ENCODE measurements at regions not wholly inside any gene's neighbourhood (a gene's known extent, or its start where the extent isn't known, plus 50 kb on each side); places are given as distances from the start of the nearest gene placed in this dataset.

GRCh38 chr6:169161572-169162167 lies 92.0 kb downstream of the THBS2 start:
- H3K4me3 Mint-ChIP-seq = no peak overlapping the region
- no peaks in the 10 kb centered on the region for H3K4me1 Mint-ChIP-seq (ENCODE audit: low read depth)
- no peak for TF ChIP-seq CTCF (IDR thresholded peaks at IDR 0.05)
- ChIA-PET CTCF (no interaction called here), POLR2A (no interaction called here)
- DNase-seq (no peak), ATAC-seq (ENCODE audit: poor library complexity) (no peak)
- H3K9me3 Mint-ChIP-seq = no peaks in the 10 kb centered on the region
- peaks cover 5% of the 10 kb centered on the region for H3K27me3 Mint-ChIP-seq
- no peak overlapping the region for H3K27ac Mint-ChIP-seq
- H3K9me3 ChIP-seq (ENCODE audit: control insufficient read depth in 1 of 2, insufficient read depth in 1 of 2, low read length in 2 of 2) = no peaks in the 10 kb centered on the region
- H3K27me3 ChIP-seq (ENCODE audit: control insufficient read depth in 1 of 2, insufficient read depth in 2 of 2, low read length in 2 of 2) = no peaks in the 10 kb centered on the region
- no peak overlapping the region for H3K27ac ChIP-seq (ENCODE audit: low read depth in 1 of 2, low read length in 2 of 2)
- no peaks in the 10 kb centered on the region for H3K36me3 ChIP-seq (ENCODE audit: insufficient read depth, low read length)
- H3K36me3 Mint-ChIP-seq (ENCODE audit: low read depth) = no peaks in the 10 kb centered on the region
- H3K4me1 ChIP-seq (ENCODE audit: insufficient read depth, low read length) = no peaks in the 10 kb centered on the region
- intact Hi-C loops (cut with DNase I, micrococcal nuclease) = no loop called here
- no peak overlapping the region for H3K4me3 ChIP-seq (ENCODE audit: low read length)

- no peak overlapping the region for H3K4me3 ChIP-seq (ENCODE audit: low read length)
- no peak for TF ChIP-seq CTCF (IDR thresholded peaks at IDR 0.05)
- no peaks in the 10 kb centered on the region for H3K4me1 ChIP-seq (ENCODE audit: insufficient read depth, low read length)
- no peak overlapping the region for H3K27ac Mint-ChIP-seq
- no peaks in the 10 kb centered on the region for H3K27me3 ChIP-seq (ENCODE audit: control insufficient read depth in 1 of 2, insufficient read depth in 2 of 2, low read length in 2 of 2)
- ATAC-seq (ENCODE audit: poor library complexity) = no peak
- DNase-seq = no peak
- CTCF ChIA-PET = no interaction called here
- POLR2A ChIA-PET = no interaction called here
- H3K4me3 Mint-ChIP-seq = no peak overlapping the region
- peaks cover 6% of the 10 kb centered on the region for H3K27me3 Mint-ChIP-seq
- H3K36me3 ChIP-seq (ENCODE audit: insufficient read depth, low read length) = no peaks in the 10 kb centered on the region
- no peak overlapping the region for H3K27ac ChIP-seq (ENCODE audit: low read depth in 1 of 2, low read length in 2 of 2)
- intact Hi-C loops (cut with DNase I, micrococcal nuclease) = no loop called here
- H3K36me3 Mint-ChIP-seq (ENCODE audit: low read depth) = no peaks in the 10 kb centered on the region
- H3K9me3 Mint-ChIP-seq = no peaks in the 10 kb centered on the region
- no peaks in the 10 kb centered on the region for H3K4me1 Mint-ChIP-seq (ENCODE audit: low read depth)
- no peaks in the 10 kb centered on the region for H3K9me3 ChIP-seq (ENCODE audit: control insufficient read depth in 1 of 2, insufficient read depth in 1 of 2, low read length in 2 of 2)
Measured at GRCh38 chr6:169160855-169161560, 92.6 kb downstream of the THBS2 start.

- no peak overlapping the region for H3K27ac ChIP-seq (ENCODE audit: low read depth in 1 of 2, low read length in 2 of 2)
- POLR2A ChIA-PET = no interaction called here
- no peaks in the 10 kb centered on the region for H3K4me1 ChIP-seq (ENCODE audit: insufficient read depth, low read length)
- Mint-ChIP-seq H3K36me3 (ENCODE audit: low read depth) (no peaks in the 10 kb centered on the region), H3K9me3 (no peaks in the 10 kb centered on the region), H3K27me3 (peaks cover 13% of the 10 kb centered on the region), H3K4me3 (no peak overlapping the region), H3K4me1 (ENCODE audit: low read depth) (no peaks in the 10 kb centered on the region), H3K27ac (no peak overlapping the region)
- H3K4me3 ChIP-seq (ENCODE audit: low read length) = no peak overlapping the region
- no peaks in the 10 kb centered on the region for H3K27me3 ChIP-seq (ENCODE audit: control insufficient read depth in 1 of 2, insufficient read depth in 2 of 2, low read length in 2 of 2)
- CTCF ChIA-PET = no interaction called here
- TF ChIP-seq CTCF (IDR thresholded peaks at IDR 0.05) = no peak
- no peak for DNase-seq
- no peaks in the 10 kb centered on the region for H3K9me3 ChIP-seq (ENCODE audit: control insufficient read depth in 1 of 2, insufficient read depth in 1 of 2, low read length in 2 of 2)
- H3K36me3 ChIP-seq (ENCODE audit: insufficient read depth, low read length) = no peaks in the 10 kb centered on the region
- intact Hi-C loops (cut with DNase I, micrococcal nuclease) = no loop called here
- ATAC-seq (ENCODE audit: poor library complexity) = no peak
Measured at GRCh38 chr6:169160091-169160854, 93.4 kb downstream of the THBS2 start.
